Lower leg skin (tissue), 4 donors: ENCODE measurements at regions not wholly inside any gene's neighbourhood (a gene's known extent, or its start where the extent isn't known, plus 50 kb on each side); places are given as distances from the start of the nearest gene placed in this dataset.
"Not testable (repeated sequence)": the region's sequence is repeated elsewhere in the genome, so short reads cannot be mapped to it uniquely, and the experiment has no call there.

Experiments used
- DNase-seq, 2 donors: peaks; one replicate each; pipeline ENCODE4 v3.0.0-alpha.2; 2019; ENCODE audit warnings: low spot score in 2 of 2
- H3K4me3 ChIP-seq: fragments of 200-600 bp; sonication (generic); 2 replicates; pipeline ENCODE4 v1.5.1; 2017; ENCODE audit warnings: mild to moderate bottlenecking, low read depth; ENCODE audit not compliant: poor library complexity, severe bottlenecking
- CTCF ChIP-seq, 3 donors: fragments of 450-650 bp; IDR thresholded peaks; one replicate each; pipeline ENCODE4 v1.5.1; 2016; ENCODE audit warnings: antibody characterized with exemption in 3 of 3, mild to moderate bottlenecking in 3 of 3, moderate library complexity in 2 of 3
- POLR2A ChIP-seq, 2 donors: fragments of 450-650 bp; IDR thresholded peaks; one replicate each; pipeline ENCODE4 v1.6.1; 2016 to 2017; ENCODE audit warnings: antibody characterized with exemption in 2 of 2, mild to moderate bottlenecking in 1 of 2, moderate library complexity in 1 of 2
- WGBS, 2 donors: methylation state at CpG; one replicate each; pipeline ENCODE4 v1.1.5; 2018; 5-methylcytosine and 5-hydroxymethylcytosine counted together
- intact Hi-C: fragments of 100-400 bp; cut with DNase I; formaldehyde crosslinking; loops from one replicate; pipeline ENCODE4 v1.15.0; 2023; ENCODE audit warnings: low total_unique reads

- intact Hi-C loops = no loop called here
- no peak overlapping the region for H3K4me3 ChIP-seq
- DNase-seq = no peak
- TF ChIP-seq CTCF (IDR thresholded peaks at IDR 0.05) (no peak), POLR2A (IDR thresholded peaks at IDR 0.05) (no peak)
- 53% methylated on average over 5 of the region's 5 CpGs for WGBS, 2 donors
Measured at GRCh38 chr15:79501086-79501485, 69.0 kb downstream of the MINAR1 start.

- WGBS, 2 donors = 83 to 86% methylated on average over 4 of the region's 4 CpGs
- H3K4me3 ChIP-seq = no peak overlapping the region
- no peak for TF ChIP-seq POLR2A (IDR thresholded peaks at IDR 0.05)
- no peak for TF ChIP-seq CTCF (IDR thresholded peaks at IDR 0.05)
- no peak for DNase-seq
- intact Hi-C loops = no loop called here
Measured at GRCh38 chr15:79505956-79506355, 73.8 kb downstream of the MINAR1 start.

GRCh38 chr15:79512844-79513243 is 80.7 kb downstream of the MINAR1 start:
- 64 to 68% methylated on average over 2 of the region's 3 CpGs for WGBS, 2 donors
- intact Hi-C loops, DNase-seq, H3K4me3 ChIP-seq: not testable (repeated sequence)

- WGBS, 2 donors = 87 to 88% methylated on average over 8 of the region's 8 CpGs
- intact Hi-C loops = no loop called here
- no peak overlapping the region for H3K4me3 ChIP-seq
- no peak for TF ChIP-seq POLR2A (IDR thresholded peaks at IDR 0.05)
- TF ChIP-seq CTCF (IDR thresholded peaks at IDR 0.05) = no peak
- DNase-seq = no peak
Measured at GRCh38 chr15:79513417-79513816, 81.3 kb downstream of the MINAR1 start.

- DNase-seq = no peak
- intact Hi-C loops = no loop called here
- WGBS, 2 donors = 90 to 94% methylated on average over 5 of the region's 5 CpGs
- H3K4me3 ChIP-seq = no peak overlapping the region
- TF ChIP-seq POLR2A (IDR thresholded peaks at IDR 0.05) (no peak), CTCF (IDR thresholded peaks at IDR 0.05) (no peak)
Measured at GRCh38 chr15:79513940-79514339, 81.8 kb downstream of the MINAR1 start.

- intact Hi-C loops = no loop called here
- 83 to 84% methylated on average over 7 of the region's 7 CpGs for WGBS, 2 donors
- TF ChIP-seq CTCF (IDR thresholded peaks at IDR 0.05) = no peak
- no peak for TF ChIP-seq POLR2A (IDR thresholded peaks at IDR 0.05)
- DNase-seq = no peak
- no peak overlapping the region for H3K4me3 ChIP-seq
Measured at GRCh38 chr15:79515300-79516027, 83.3 kb downstream of the MINAR1 start.
